ENCODE measurements at regions not wholly inside any gene's neighbourhood (a gene's known extent, or its start where the extent isn't known, plus 50 kb on each side); places are given as distances from the start of the nearest gene placed in this dataset.

DNA sequence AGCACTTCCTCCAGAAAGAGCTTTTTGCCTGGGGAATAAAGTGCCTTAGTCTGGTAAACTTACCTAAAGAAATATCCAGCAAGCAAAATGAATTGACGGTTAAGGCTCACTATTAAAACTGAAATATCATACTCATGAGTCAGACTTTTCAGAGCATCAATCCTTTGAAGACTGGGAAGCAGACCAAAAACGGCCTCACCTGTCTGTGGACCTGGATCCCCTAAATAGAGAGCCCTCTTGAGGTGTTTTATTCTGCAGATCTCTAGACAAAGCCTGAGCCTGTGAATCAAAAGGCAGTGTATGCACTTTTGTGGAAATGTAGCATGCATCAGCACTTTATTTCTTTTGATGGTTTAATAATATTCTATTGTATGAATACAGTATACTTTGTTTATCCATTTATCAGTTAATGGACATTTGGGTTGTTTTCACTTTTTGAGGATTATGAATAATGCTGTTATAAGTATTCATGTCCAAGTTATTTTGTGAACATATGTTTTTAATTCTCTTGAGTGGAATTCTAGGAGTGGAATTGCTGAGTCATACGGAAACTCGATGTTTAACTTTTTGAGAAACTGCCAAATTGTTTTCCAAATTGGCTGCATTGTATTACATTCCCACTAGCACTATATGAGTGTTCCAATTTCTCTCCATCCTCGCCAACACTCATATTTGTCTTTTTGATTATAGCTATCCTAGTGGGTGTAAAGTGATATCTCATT lies 449.0 kb upstream of the IGFBP3 start:
- TF ChIP-seq, protein P1, sequence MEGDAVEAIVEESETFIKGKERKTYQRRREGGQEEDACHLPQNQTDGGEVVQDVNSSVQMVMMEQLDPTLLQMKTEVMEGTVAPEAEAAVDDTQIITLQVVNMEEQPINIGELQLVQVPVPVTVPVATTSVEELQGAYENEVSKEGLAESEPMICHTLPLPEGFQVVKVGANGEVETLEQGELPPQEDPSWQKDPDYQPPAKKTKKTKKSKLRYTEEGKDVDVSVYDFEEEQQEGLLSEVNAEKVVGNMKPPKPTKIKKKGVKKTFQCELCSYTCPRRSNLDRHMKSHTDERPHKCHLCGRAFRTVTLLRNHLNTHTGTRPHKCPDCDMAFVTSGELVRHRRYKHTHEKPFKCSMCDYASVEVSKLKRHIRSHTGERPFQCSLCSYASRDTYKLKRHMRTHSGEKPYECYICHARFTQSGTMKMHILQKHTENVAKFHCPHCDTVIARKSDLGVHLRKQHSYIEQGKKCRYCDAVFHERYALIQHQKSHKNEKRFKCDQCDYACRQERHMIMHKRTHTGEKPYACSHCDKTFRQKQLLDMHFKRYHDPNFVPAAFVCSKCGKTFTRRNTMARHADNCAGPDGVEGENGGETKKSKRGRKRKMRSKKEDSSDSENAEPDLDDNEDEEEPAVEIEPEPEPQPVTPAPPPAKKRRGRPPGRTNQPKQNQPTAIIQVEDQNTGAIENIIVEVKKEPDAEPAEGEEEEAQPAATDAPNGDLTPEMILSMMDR (IDR thresholded peaks at IDR 0.05): no peak
- TF ChIP-seq POLR2A (IDR thresholded peaks at IDR 0.05): no peak
- TF ChIP-seq POLR2AphosphoS5 (IDR thresholded peaks at IDR 0.05): no peak
